Fibroblast of peridontal ligament (primary cell): ENCODE measurements at regions not wholly inside any gene's neighbourhood (a gene's known extent, or its start where the extent isn't known, plus 50 kb on each side); places are given as distances from the start of the nearest gene placed in this dataset.

Source experiments
- DNase-seq: peaks from one replicate; pipeline ENCODE4 v3.0.0-alpha.2; 2010; ENCODE audit errors: extremely low read depth

GRCh38 chr22:48683640-48684039 is 1144.0 kb downstream of the BRD1 start:
- DNase-seq = no peak

- no peak for DNase-seq
These were observed 1145.2 kb downstream of the BRD1 start for GRCh38 chr22:48682504-48682903.

GRCh38 chr22:48680601-48681000 is 1147.1 kb downstream of the BRD1 start:
- DNase-seq = no peak

- no peak for DNase-seq
These were observed 1147.8 kb downstream of the BRD1 start for GRCh38 chr22:48679656-48680555.

GRCh38 chr22:48678171-48679135 is 1149.2 kb downstream of the BRD1 start:
- DNase-seq = no peak

- DNase-seq = no peak
These were observed 1150.1 kb downstream of the BRD1 start for GRCh38 chr22:48677621-48678020.

GRCh38 chr22:48677168-48677520 is 1150.5 kb downstream of the BRD1 start:
- no peak for DNase-seq

- DNase-seq = no peak
These were observed 1151.2 kb downstream of the BRD1 start for GRCh38 chr22:48676266-48677167.

- DNase-seq = no peak
These were observed 1151.9 kb downstream of the BRD1 start for GRCh38 chr22:48675830-48676145.

GRCh38 chr22:48675141-48675829 is 1152.4 kb downstream of the BRD1 start:
- DNase-seq = no peak

- no peak for DNase-seq
These were observed 1153.7 kb downstream of the BRD1 start for GRCh38 chr22:48673806-48674500.

- DNase-seq = no peak
These were observed 1155.3 kb downstream of the BRD1 start for GRCh38 chr22:48672387-48672786.

GRCh38 chr22:48670731-48671130 is 1156.9 kb downstream of the BRD1 start:
- DNase-seq = no peak

- DNase-seq = no peak
These were observed 1157.5 kb downstream of the BRD1 start for GRCh38 chr22:48669986-48670716.

- DNase-seq = no peak
These were observed 1158.4 kb downstream of the BRD1 start for GRCh38 chr22:48669226-48669625.

GRCh38 chr22:48667289-48667688 is 1160.4 kb downstream of the BRD1 start:
- DNase-seq = no peak

GRCh38 chr22:48666620-48667019 is 1161.1 kb downstream of the BRD1 start:
- no peak for DNase-seq

- DNase-seq = no peak
These were observed 1162.2 kb downstream of the BRD1 start for GRCh38 chr22:48665311-48665995.

GRCh38 chr22:48664586-48664985 is 1163.1 kb downstream of the BRD1 start:
- no peak for DNase-seq
